HCT116 (cell line): ENCODE measurements at regions not wholly inside any gene's neighbourhood (a gene's known extent, or its start where the extent isn't known, plus 50 kb on each side); places are given as distances from the start of the nearest gene placed in this dataset.

ENCODE experiments used
- ATAC-seq: fragments of 200-7000 bp; cut with Tn5 transposase; 2 replicates; pipeline ENCODE4 v1.9.1; 2020; ENCODE audit warnings: mild to moderate bottlenecking, moderate library complexity
- BruUV-seq: library from RNA; stranded (reverse); fragments of 400-500 nt; replicated peaks from 2 replicates; lab custom pipeline; 2021; lab: Mats Ljungman, UMichigan
- CTCF ChIA-PET: fragments of 300-600 bp; sonication (Branson Sonifier 250); formaldehyde crosslinking; loops from one replicate; lab custom pipeline; 2021; ENCODE audit warnings: antibody characterized with exemption; lab: Charles Lee
- POLR2A ChIA-PET: fragments of 300-600, 350-600 bp; sonication (Branson Sonifier 250); formaldehyde crosslinking; loops from one replicate; lab custom pipeline; 2021; ENCODE audit warnings: antibody characterized with exemption; lab: Charles Lee
- RAD21 ChIA-PET, 2 experiments: fragments of 300-600 bp; sonication (Branson Sonifier 250); formaldehyde crosslinking; loops; one replicate each; lab custom pipeline; 2023; ENCODE audit warnings: low total read pairs in 2 of 2; ENCODE audit not compliant: uncharacterized antibody in 2 of 2, unreplicated experiment in 2 of 2, low non-redundant PET in 1 of 2; lab: Charles Lee
- DNase-seq: peaks from one replicate; pipeline ENCODE4 v3.0.0-alpha.2; 2010; ENCODE audit warnings: low read depth, low spot score
- H2AFZ ChIP-seq: fragments of 200-600 bp; shearing (Covaris generic), sonication (generic); 2 replicates; pipeline ENCODE4 v1.6.1; 2017; ENCODE audit warnings: low read depth, mixed run types, mixed read lengths, antibody characterized with exemption, low read length; ENCODE audit not compliant: poor library complexity, severe bottlenecking
- H3K27ac ChIP-seq: 2 replicates; pipeline ENCODE4 v1.5.1; 2012; ENCODE audit warnings: low read depth, low read length
- H3K27me3 ChIP-seq: fragments of 200-600 bp; sonication (generic); 2 replicates; pipeline ENCODE4 v1.6.1; 2016; ENCODE audit warnings: mixed run types, low read length, mixed read lengths; ENCODE audit not compliant: insufficient read depth
- H3K36me3 ChIP-seq, 2 experiments: fragments of 200-500 bp in 1 of 2; fragments of 200-600 bp in 1 of 2; sonication (Bioruptor generic) in 1 of 2; sonication (generic) in 1 of 2; 2 replicates each; pipeline versions ENCODE4 v1.5.1 to v1.6.1; 2014 to 2016; ENCODE audit warnings: low read length in 2 of 2, inconsistent platforms in 1 of 2, mixed read lengths in 1 of 2, mixed run types in 1 of 2; ENCODE audit not compliant: insufficient read depth in 2 of 2, control insufficient read depth in 1 of 2
- H3K4me1 ChIP-seq, 2 experiments: fragments of 200-600 bp in 1 of 2; sonication (generic) in 1 of 2; 2 replicates each; pipeline versions ENCODE4 v1.5.1 to v1.6.1; 2012 to 2017; ENCODE audit warnings: low read length in 2 of 2, inconsistent platforms in 1 of 2, mild to moderate bottlenecking in 1 of 2, mixed read lengths in 1 of 2, mixed run types in 1 of 2, moderate library complexity in 1 of 2; ENCODE audit not compliant: insufficient read depth in 2 of 2, control insufficient read depth in 1 of 2
- H3K4me2 ChIP-seq: fragments of 200-600 bp; sonication (generic); 2 replicates; pipeline ENCODE4 v1.6.1; 2017; ENCODE audit warnings: mixed run types, low read length, mixed read lengths
- H3K4me3 ChIP-seq, 2 experiments: fragments of 200-600 bp in 1 of 2; sonication (generic) in 1 of 2; replicated peaks in 1 of 2; 2 replicates each; pipeline ENCODE4 v1.5.1; 2011 to 2016; ENCODE audit warnings: low read length in 2 of 2, control low read depth in 1 of 2, low read depth in 1 of 2, mild to moderate bottlenecking in 1 of 2, mixed read lengths in 1 of 2, mixed run types in 1 of 2
- H3K79me2 ChIP-seq: fragments of 200-600 bp; sonication (generic); 2 replicates; pipeline ENCODE4 v1.6.1; 2017; ENCODE audit warnings: mild to moderate bottlenecking, mixed run types, low read length, moderate library complexity, mixed read lengths; ENCODE audit not compliant: insufficient read depth
- H3K9ac ChIP-seq: fragments of 200-600 bp; sonication (generic); 2 replicates; pipeline ENCODE4 v1.6.1; 2016; ENCODE audit warnings: low read length, mixed read lengths
- H3K9me2 ChIP-seq: fragments of 200-600 bp; sonication (generic), shearing (Covaris generic); 2 replicates; pipeline ENCODE4 v1.6.1; 2017; ENCODE audit warnings: mixed run types, mild to moderate bottlenecking, moderate library complexity; ENCODE audit not compliant: insufficient read depth
- H3K9me3 ChIP-seq, 2 experiments: fragments of 200-500 bp in 1 of 2; fragments of 200-600 bp in 1 of 2; sonication (Bioruptor generic) in 1 of 2; sonication (generic) in 1 of 2; 2 replicates each; pipeline ENCODE4 v1.6.1; 2014 to 2017; ENCODE audit warnings: low read length in 2 of 2, mixed read lengths in 2 of 2, inconsistent platforms in 1 of 2, low read depth in 1 of 2, mild to moderate bottlenecking in 1 of 2, mixed run types in 1 of 2, moderate library complexity in 1 of 2; ENCODE audit not compliant: control insufficient read depth in 1 of 2, insufficient read depth in 1 of 2
- H4K20me1 ChIP-seq: fragments of 200-600 bp; sonication (generic), shearing (Covaris generic); 2 replicates; pipeline ENCODE4 v1.6.1; 2017; ENCODE audit warnings: mixed run types, mild to moderate bottlenecking, moderate library complexity; ENCODE audit not compliant: insufficient read depth
- EGR1 ChIP-seq: IDR thresholded peaks from 2 replicates; pipeline ENCODE4 v1.6.1; 2012; ENCODE audit warnings: low read depth
- EZH2 ChIP-seq: fragments of 200-600 bp; sonication (generic); IDR thresholded peaks from 2 replicates; pipeline ENCODE4 v1.6.1; 2017; ENCODE audit warnings: antibody characterized with exemption, mixed run types
- ZFX ChIP-seq: fragments of 450-650 bp; IDR thresholded peaks from 2 replicates; pipeline ENCODE4 v1.6.1; 2017
- ZNF274 ChIP-seq: fragments of 200-500 bp; sonication (Bioruptor generic); IDR thresholded peaks from 2 replicates; pipeline ENCODE4 v1.6.1; 2014; ENCODE audit warnings: mild to moderate bottlenecking, low read depth, low read length, inconsistent platforms
- intact Hi-C: fragments of 100-400 bp; cut with micrococcal nuclease; formaldehyde crosslinking; loops from 2 replicates; pipeline ENCODE4 v1.10.0; 2022
- TF ChIP-seq, protein P1 (sequence below): IDR thresholded peaks from 2 replicates; pipeline ENCODE4 v1.6.1; 2012; ENCODE audit warnings: low read depth

GRCh38 chr14:87397499-87397898 is 595.5 kb downstream of the GALC start (continued):
- TF ChIP-seq, protein P1, sequence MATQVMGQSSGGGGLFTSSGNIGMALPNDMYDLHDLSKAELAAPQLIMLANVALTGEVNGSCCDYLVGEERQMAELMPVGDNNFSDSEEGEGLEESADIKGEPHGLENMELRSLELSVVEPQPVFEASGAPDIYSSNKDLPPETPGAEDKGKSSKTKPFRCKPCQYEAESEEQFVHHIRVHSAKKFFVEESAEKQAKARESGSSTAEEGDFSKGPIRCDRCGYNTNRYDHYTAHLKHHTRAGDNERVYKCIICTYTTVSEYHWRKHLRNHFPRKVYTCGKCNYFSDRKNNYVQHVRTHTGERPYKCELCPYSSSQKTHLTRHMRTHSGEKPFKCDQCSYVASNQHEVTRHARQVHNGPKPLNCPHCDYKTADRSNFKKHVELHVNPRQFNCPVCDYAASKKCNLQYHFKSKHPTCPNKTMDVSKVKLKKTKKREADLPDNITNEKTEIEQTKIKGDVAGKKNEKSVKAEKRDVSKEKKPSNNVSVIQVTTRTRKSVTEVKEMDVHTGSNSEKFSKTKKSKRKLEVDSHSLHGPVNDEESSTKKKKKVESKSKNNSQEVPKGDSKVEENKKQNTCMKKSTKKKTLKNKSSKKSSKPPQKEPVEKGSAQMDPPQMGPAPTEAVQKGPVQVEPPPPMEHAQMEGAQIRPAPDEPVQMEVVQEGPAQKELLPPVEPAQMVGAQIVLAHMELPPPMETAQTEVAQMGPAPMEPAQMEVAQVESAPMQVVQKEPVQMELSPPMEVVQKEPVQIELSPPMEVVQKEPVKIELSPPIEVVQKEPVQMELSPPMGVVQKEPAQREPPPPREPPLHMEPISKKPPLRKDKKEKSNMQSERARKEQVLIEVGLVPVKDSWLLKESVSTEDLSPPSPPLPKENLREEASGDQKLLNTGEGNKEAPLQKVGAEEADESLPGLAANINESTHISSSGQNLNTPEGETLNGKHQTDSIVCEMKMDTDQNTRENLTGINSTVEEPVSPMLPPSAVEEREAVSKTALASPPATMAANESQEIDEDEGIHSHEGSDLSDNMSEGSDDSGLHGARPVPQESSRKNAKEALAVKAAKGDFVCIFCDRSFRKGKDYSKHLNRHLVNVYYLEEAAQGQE, result no peak
- TF ChIP-seq EZH2, result no peak

GRCh38 chr14:87391066-87391465 is 601.9 kb downstream of the GALC start:
- TF ChIP-seq ZNF274, result no peak
- intact Hi-C loops, result no loop called here
- H3K9ac ChIP-seq, result no peak overlapping the region
- no peak overlapping the region for H3K4me3 ChIP-seq
- no TSS peak for BruUV-seq
- no peak overlapping the region for H3K4me2 ChIP-seq
- no peaks in the 10 kb centered on the region for H3K9me2 ChIP-seq
- no peaks in the 10 kb centered on the region for H3K4me1 ChIP-seq
- ChIA-PET POLR2A (no interaction called here), CTCF (no interaction called here), RAD21 (no interaction called here)
- no peak overlapping the region for H2AFZ ChIP-seq
- DNase-seq (no peak), ATAC-seq (no peak)
- no peaks in the 10 kb centered on the region for H3K79me2 ChIP-seq
- H3K36me3 ChIP-seq, result no peaks in the 10 kb centered on the region
- no peaks in the 10 kb centered on the region for H4K20me1 ChIP-seq
- no peaks in the 10 kb centered on the region for H3K27me3 ChIP-seq
- H3K27ac ChIP-seq, result no peak overlapping the region
- H3K9me3 ChIP-seq, result peaks cover 0 to 20% of the 10 kb centered on the region in 2 experiments; a peak in 2 of 4 replicates

DNA sequence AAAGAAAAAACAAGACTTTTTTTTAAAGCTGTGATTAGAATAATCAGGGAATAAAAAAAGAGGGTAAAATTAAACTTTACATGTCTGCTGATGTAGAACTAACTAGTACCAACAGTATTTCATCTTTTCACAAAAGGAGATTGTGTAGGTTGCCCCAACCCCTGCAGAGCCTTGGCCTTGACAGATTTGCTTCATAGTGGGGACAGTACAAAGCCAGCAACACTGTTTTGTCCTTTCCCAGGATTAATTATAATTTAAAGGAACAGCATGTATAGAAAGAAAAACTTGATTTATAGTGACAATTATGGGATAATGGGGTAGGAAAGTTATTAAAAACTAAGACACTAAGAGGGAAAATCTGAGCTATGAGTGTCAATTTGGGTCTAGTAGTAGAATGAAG is 604.0 kb downstream of the GALC start:
- ChIA-PET CTCF (no interaction called here), RAD21 (no interaction called here), POLR2A (no interaction called here)
- Histone ChIP-seq H3K9ac (no peak overlapping the region), H3K9me2 (no peaks in the 10 kb centered on the region), H3K27ac (no peak overlapping the region), H3K9me3 (peaks cover 3 to 13% of the 10 kb centered on the region in 2 experiments; a peak in 2 of 4 replicates), H3K4me3 (no peak overlapping the region), H2AFZ (no peak overlapping the region), H3K79me2 (no peaks in the 10 kb centered on the region), H3K4me2 (no peak overlapping the region), H3K27me3 (no peaks in the 10 kb centered on the region), H3K4me1 (no peaks in the 10 kb centered on the region), H4K20me1 (no peaks in the 10 kb centered on the region), H3K36me3 (no peaks in the 10 kb centered on the region)
- ATAC-seq (no peak), DNase-seq (no peak)
- intact Hi-C loops, result no loop called here
- no TSS peak for BruUV-seq
- TF ChIP-seq EGR1, result no peak
- TF ChIP-seq, protein P1, result no peak
- no peak for TF ChIP-seq ZFX
